HUES64 (cell line): ENCODE measurements at regions not wholly inside any gene's neighbourhood (a gene's known extent, or its start where the extent isn't known, plus 50 kb on each side); places are given as distances from the start of the nearest gene placed in this dataset.

Experiments used
- H3K27ac ChIP-seq: 2 replicates; pipeline ENCODE4 v1.7.0; 2013; ENCODE audit warnings: low read depth, low read length, inconsistent platforms
- H3K27me3 ChIP-seq: 2 replicates; pipeline ENCODE4 v1.6.1; 2013; ENCODE audit warnings: mild to moderate bottlenecking, low read length; ENCODE audit not compliant: insufficient read depth
- H3K36me3 ChIP-seq: 2 replicates; pipeline ENCODE4 v1.6.1; 2013; ENCODE audit warnings: mild to moderate bottlenecking, low read length; ENCODE audit not compliant: insufficient read depth
- H3K4me1 ChIP-seq: 2 replicates; pipeline ENCODE4 v1.6.1; 2013; ENCODE audit warnings: mild to moderate bottlenecking, low read length, moderate library complexity; ENCODE audit not compliant: insufficient read depth
- H3K4me3 ChIP-seq: 2 replicates; pipeline ENCODE4 v1.5.1; 2013; ENCODE audit warnings: mild to moderate bottlenecking, low read length, moderate library complexity
- H3K9ac ChIP-seq: 2 replicates; pipeline ENCODE4 v1.6.1; 2013; ENCODE audit warnings: mild to moderate bottlenecking, low read depth, low read length
- H3K9me3 ChIP-seq: 2 replicates; pipeline ENCODE4 v1.6.1; 2013; ENCODE audit warnings: low read depth, low read length; ENCODE audit not compliant: insufficient read depth
- WGBS: fragments of 150-250, 120-280 bp; methylation state at CpG from one replicate; pipeline ENCODE4 v1.1.7; 2013; ENCODE audit warnings: missing lambda C conversion rate; 5-methylcytosine and 5-hydroxymethylcytosine counted together

DNA sequence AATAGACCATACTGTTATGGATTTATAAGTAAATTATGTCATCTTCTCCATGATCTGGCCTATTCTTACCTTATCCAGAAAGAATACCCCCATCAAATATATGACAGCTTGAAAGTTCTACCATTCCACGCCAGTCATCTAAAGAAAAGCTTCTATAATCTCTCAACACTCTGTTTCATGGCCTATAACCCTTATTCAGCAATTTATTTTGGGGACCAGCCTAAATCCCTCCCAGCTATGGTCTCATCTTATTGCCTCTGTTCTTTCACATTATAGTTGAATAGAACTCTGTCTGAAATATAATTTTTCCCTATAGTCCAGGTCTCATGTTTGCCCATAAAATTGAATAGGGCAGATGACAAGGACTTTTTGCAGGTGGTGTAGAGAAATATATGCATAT is 2387.6 kb upstream of the WWC1 start:
- 96% methylated on average over 1 of the region's 1 CpG for WGBS
- H3K27ac ChIP-seq = no peak overlapping the region
- no peaks in the 10 kb centered on the region for H3K27me3 ChIP-seq

DNA sequence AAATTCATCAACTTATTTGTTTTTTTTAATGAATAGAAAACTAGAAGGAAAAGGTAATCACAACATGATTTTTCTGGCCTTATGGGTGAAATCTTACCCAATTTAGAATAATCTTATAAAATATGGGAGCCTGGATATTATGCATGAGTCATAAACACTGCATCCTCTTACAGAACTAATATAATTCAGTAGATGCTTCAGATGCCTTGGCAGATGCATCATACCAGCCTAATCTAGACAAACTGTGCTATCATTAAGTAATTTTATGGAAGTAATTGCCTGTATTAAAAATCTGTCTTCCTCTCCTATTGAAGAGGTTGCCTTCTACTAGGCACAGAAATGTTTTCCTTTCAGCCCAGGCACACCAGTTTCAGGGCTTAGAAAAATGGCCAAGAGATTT is 2384.6 kb upstream of the WWC1 start:
- no peaks in the 10 kb centered on the region for H3K36me3 ChIP-seq
- no peak overlapping the region for H3K27ac ChIP-seq
- no peaks in the 10 kb centered on the region for H3K4me1 ChIP-seq
- no peak overlapping the region for H3K4me3 ChIP-seq
- H3K9ac ChIP-seq = no peak overlapping the region
- peaks cover 4% of the 10 kb centered on the region; the same call in 1 of the 2 replicates for H3K9me3 ChIP-seq
- no peaks in the 10 kb centered on the region for H3K27me3 ChIP-seq

More for the DNA sequence above, 2387.6 kb upstream of the WWC1 start:
- no peak overlapping the region for H3K9ac ChIP-seq
- no peaks in the 10 kb centered on the region for H3K36me3 ChIP-seq
- peaks cover 3% of the 10 kb centered on the region; the same call in 1 of the 2 replicates for H3K9me3 ChIP-seq
- H3K4me3 ChIP-seq = no peak overlapping the region
- no peaks in the 10 kb centered on the region for H3K4me1 ChIP-seq

DNA sequence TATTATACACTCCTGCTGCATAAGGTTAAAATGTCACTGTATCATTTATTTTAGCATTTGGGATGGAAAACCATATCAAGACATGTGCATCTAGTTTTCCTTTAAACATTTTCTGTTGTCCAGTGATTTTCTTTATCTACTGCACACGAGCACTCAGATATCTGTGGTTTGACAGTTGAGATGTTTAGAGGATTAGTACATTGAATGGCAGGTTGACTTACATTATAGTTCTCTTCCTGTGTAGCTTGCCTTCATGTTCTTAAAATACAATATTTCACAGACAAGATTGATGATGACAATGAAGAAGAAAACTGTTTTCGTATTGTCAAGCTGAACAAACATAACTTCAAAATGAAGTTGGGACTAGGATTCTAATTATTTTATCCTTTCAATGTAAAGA is 2378.4 kb upstream of the WWC1 start:
- WGBS = 100% methylated on average over 1 of the region's 2 CpGs
- no peak overlapping the region for H3K9ac ChIP-seq
- no peaks in the 10 kb centered on the region for H3K36me3 ChIP-seq
- H3K9me3 ChIP-seq = peaks cover 4% of the 10 kb centered on the region; the same call in 1 of the 2 replicates
- H3K27me3 ChIP-seq = no peaks in the 10 kb centered on the region
- H3K4me1 ChIP-seq = no peaks in the 10 kb centered on the region
- no peak overlapping the region for H3K4me3 ChIP-seq
- H3K27ac ChIP-seq = no peak overlapping the region

DNA sequence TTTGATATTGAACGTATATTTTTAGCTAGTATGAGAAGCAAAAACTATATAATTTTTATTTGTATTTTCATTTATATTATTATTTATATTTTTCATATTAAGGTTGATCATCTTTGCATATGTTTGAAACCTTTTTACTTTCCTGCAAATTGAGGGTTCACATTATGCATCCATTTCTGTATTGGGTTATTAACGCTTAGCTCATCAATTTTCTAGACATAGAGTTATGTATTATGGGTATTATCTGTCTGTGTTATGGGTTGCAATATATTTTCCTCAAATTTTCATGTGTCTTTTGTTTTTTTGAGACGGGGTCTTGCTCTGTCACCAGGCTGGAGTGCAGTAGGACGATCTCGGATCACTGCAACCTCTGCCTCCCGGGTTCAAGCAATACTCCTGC is 2377.0 kb upstream of the WWC1 start:
- Histone ChIP-seq H3K9me3 (no peaks in the 10 kb centered on the region), H3K36me3 (no peaks in the 10 kb centered on the region), H3K27me3 (no peaks in the 10 kb centered on the region), H3K4me3 (no peak overlapping the region), H3K4me1 (no peaks in the 10 kb centered on the region), H3K27ac (no peak overlapping the region), H3K9ac (no peak overlapping the region)
- WGBS = 98% methylated on average over 5 of the region's 6 CpGs

DNA sequence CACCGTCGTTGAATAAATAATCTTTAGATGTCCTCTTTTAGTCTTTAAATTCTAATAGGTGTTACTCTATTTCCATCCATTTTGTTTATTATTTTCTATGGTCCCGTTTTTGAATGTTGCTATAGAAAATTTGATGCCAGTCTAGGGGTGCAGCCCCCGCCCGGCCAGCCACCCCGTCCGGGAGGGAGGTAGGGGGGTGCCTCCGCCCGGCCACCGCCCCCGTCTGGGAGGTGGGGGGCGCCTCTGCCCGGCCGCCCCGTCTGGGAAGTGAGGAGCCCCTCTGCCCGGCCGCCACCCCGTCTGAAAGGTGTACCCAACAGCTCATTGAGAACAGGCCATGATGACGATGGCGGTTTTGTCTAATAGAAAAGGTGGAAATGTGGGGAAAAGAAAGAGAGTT is 2372.2 kb upstream of the WWC1 start:
- no peaks in the 10 kb centered on the region for H3K4me1 ChIP-seq
- no peaks in the 10 kb centered on the region for H3K27me3 ChIP-seq
- H3K9me3 ChIP-seq = no peaks in the 10 kb centered on the region
- H3K36me3 ChIP-seq = no peaks in the 10 kb centered on the region
- no peak overlapping the region for H3K9ac ChIP-seq
- WGBS = 94% methylated on average over 18 of the region's 20 CpGs
- H3K4me3 ChIP-seq = no peak overlapping the region
- H3K27ac ChIP-seq = no peak overlapping the region

DNA sequence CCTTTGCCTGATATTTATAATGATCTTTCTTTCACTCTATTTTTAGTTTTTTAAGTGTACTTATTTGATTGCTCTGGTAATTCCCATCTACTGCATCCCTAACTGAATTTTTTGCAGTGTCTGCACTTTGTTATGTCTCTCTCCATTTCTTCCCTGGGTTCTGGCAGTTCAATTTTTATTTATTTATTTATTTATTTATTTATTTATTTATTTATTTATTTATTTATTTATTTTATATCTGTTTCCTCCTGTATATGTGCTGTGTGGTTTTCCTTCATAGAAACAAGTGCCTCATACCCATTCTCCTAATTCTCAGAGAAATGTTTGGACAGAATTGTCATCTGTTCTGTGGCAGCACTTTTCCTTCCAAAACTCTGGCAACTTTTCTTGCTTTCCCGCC is 2370.8 kb upstream of the WWC1 start:
- WGBS = 100% methylated on average over 1 of the region's 1 CpG
- Histone ChIP-seq H3K36me3 (no peaks in the 10 kb centered on the region), H3K4me1 (no peaks in the 10 kb centered on the region), H3K27me3 (no peaks in the 10 kb centered on the region), H3K9ac (no peak overlapping the region), H3K4me3 (no peak overlapping the region), H3K9me3 (no peaks in the 10 kb centered on the region), H3K27ac (no peak overlapping the region)

DNA sequence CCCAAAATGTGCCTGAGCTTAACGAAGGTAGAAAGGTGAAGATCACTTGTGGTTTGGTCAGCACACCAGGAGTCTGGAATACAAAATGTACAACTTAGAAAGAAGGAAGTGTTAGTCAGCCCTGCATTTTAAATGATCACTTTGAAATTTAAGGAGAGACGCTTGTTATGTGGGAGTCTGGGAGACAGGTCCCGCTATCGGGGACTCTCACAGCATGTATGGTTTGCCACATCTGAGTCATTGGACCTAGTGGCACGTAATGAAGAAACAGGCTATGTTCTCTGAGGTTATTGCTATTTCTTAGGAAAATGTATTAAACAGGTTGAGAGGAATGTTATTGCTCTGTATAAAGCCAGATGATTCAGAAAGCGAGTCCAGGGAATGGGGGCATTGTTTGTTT is 2362.5 kb upstream of the WWC1 start:
- 94% methylated on average over 6 of the region's 6 CpGs for WGBS
- H3K4me1 ChIP-seq = no peaks in the 10 kb centered on the region
- H3K9me3 ChIP-seq = no peaks in the 10 kb centered on the region
- no peak overlapping the region for H3K27ac ChIP-seq
- no peaks in the 10 kb centered on the region for H3K36me3 ChIP-seq
- no peak overlapping the region for H3K4me3 ChIP-seq
- no peak overlapping the region for H3K9ac ChIP-seq
- H3K27me3 ChIP-seq = no peaks in the 10 kb centered on the region

DNA sequence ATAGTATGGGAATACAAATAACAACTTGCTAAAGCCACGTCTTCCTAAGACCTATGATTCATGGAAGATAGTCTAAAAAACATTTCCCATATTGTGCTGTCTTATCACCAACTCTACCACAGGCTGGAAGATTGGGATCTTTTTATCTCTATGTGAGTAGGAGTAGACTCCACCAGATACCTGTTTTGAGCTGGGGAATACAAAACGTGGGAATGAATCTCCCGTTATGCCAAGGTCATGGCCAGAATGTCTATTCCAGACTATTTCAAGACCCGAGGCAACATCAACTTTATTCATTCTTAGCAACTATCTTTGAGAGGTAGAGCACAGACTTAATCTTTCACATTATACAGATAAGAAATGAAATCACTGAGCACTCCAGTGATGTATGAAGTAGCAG is 2350.9 kb upstream of the WWC1 start:
- 94% methylated on average over 3 of the region's 4 CpGs for WGBS
- no peak overlapping the region for H3K4me3 ChIP-seq
- H3K36me3 ChIP-seq = no peaks in the 10 kb centered on the region
- H3K4me1 ChIP-seq = no peaks in the 10 kb centered on the region
- H3K27me3 ChIP-seq = no peaks in the 10 kb centered on the region
- H3K9me3 ChIP-seq = no peaks in the 10 kb centered on the region
- H3K27ac ChIP-seq = no peak overlapping the region
- H3K9ac ChIP-seq = no peak overlapping the region

DNA sequence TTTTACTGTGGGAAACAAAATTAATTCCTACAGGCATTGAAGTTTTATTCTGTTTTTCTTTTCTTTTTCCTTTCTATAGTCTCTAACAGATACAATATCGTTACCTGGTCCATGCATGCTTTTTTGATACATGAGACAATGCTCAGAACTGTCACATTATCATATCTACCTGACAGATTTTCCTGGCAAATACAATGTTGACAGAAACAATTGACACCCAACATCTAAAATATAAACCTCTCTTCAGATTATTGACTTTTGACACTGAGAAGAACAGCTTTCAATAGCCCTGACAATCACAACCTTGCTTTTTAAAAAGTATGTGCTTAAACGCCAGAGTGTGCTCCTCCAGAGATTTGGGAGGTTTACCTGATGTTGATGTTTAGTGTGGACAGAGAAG is 2334.6 kb upstream of the WWC1 start:
- Histone ChIP-seq H3K27me3 (no peaks in the 10 kb centered on the region), H3K36me3 (no peaks in the 10 kb centered on the region), H3K27ac (no peak overlapping the region), H3K4me3 (no peak overlapping the region), H3K4me1 (no peaks in the 10 kb centered on the region), H3K9ac (no peak overlapping the region), H3K9me3 (peaks cover 5% of the 10 kb centered on the region; the same call in 1 of the 2 replicates)
- WGBS = 93% methylated on average over 2 of the region's 2 CpGs

DNA sequence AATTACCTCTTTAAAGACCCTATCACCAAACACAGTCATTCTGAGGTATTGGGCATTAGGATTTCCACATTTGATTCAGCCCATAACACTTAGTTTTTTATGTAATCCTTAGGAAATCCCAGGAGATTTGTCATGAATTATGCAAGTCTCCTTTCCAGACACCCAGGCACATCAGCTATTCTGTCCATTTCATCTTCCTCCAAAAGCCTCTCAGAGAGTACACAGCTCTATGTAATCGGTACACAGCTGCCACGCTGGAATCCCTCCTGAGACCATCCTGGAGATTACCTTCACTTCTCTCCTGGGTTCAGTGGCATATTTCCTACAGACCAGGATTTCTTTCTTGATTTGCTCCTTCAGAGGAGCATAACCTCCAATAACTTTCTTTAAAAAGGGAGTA is 2309.8 kb upstream of the WWC1 start:
- Histone ChIP-seq H3K4me3 (no peak overlapping the region), H3K4me1 (no peaks in the 10 kb centered on the region), H3K27me3 (no peaks in the 10 kb centered on the region), H3K9me3 (no peaks in the 10 kb centered on the region), H3K36me3 (no peaks in the 10 kb centered on the region), H3K9ac (no peak overlapping the region), H3K27ac (no peak overlapping the region)
- WGBS = 95% methylated on average over 2 of the region's 2 CpGs

DNA sequence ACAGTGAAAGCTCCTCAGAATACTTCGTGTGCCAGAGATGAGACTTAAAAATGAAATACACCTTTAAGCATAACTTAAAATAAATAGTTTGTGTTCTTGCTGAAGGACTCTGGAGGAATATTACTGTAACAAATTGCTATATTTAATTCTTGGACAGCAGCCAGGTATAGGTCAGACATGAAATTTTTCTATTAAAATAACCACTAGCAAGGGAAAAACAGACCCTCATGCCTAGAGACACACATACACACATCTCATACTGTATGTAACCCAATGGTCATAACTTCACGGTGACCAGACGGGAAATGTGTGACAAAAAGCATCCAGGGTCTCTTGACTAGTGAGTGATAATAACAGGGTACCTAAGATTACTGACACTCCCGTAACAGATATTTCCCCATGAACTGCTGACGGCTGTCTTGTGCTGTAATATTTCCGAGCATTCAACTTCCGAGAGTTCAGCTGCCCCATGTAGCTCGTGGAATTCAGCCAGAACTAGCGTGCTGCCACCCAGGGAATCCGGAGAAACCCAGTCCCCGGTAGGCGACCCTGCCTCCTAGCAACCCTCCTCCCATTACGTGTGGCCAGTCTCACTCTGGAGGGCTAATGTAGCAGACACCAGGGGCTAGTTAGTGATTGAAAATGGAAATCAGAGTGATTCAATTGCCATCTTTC is 2295.1 kb upstream of the WWC1 start:
- WGBS = 91% methylated on average over 11 of the region's 13 CpGs
- no peaks in the 10 kb centered on the region for H3K9me3 ChIP-seq
- no peaks in the 10 kb centered on the region for H3K36me3 ChIP-seq
- H3K27ac ChIP-seq = no peak overlapping the region
- peaks cover 6% of the 10 kb centered on the region; the same call in 1 of the 2 replicates for H3K4me1 ChIP-seq
- H3K4me3 ChIP-seq = no peak overlapping the region
- no peak overlapping the region for H3K9ac ChIP-seq
- H3K27me3 ChIP-seq = no peaks in the 10 kb centered on the region
